Endodermal cell (in vitro differentiated cells): ENCODE measurements at regions not wholly inside any gene's neighbourhood (a gene's known extent, or its start where the extent isn't known, plus 50 kb on each side); places are given as distances from the start of the nearest gene placed in this dataset.
"Not testable (repeated sequence)": the region's sequence is repeated elsewhere in the genome, so short reads cannot be mapped to it uniquely, and the experiment has no call there.

Experiments
- DNase-seq: peaks from one replicate; pipeline ENCODE4 v3.0.0-alpha.2; 2017
- H3K27ac ChIP-seq: 2 replicates; pipeline ENCODE4 v1.5.1; 2013; ENCODE audit warnings: mild to moderate bottlenecking, low read depth, low read length, moderate library complexity
- H3K27me3 ChIP-seq: 2 replicates; pipeline ENCODE4 v1.6.1; 2013; ENCODE audit warnings: mild to moderate bottlenecking, low read length, moderate library complexity; ENCODE audit not compliant: insufficient read depth, control insufficient read depth, poor library complexity, severe bottlenecking
- H3K36me3 ChIP-seq: 2 replicates; pipeline ENCODE4 v1.7.0; 2013; ENCODE audit warnings: mild to moderate bottlenecking, low read length, moderate library complexity; ENCODE audit not compliant: control insufficient read depth, insufficient read depth
- H3K4me1 ChIP-seq: one replicate; pipeline ENCODE4 v1.7.0; 2013; ENCODE audit warnings: low read length; ENCODE audit not compliant: control insufficient read depth, insufficient read depth
- H3K4me3 ChIP-seq: 2 replicates; pipeline ENCODE4 v1.5.1; 2013; ENCODE audit warnings: mild to moderate bottlenecking, low read length, moderate library complexity
- H3K9ac ChIP-seq: 2 replicates; pipeline ENCODE4 v1.6.1; 2013; ENCODE audit warnings: mild to moderate bottlenecking, low read length, moderate library complexity; ENCODE audit not compliant: poor library complexity, severe bottlenecking; ENCODE audit errors: extremely low read depth
- H3K9me3 ChIP-seq: 2 replicates; pipeline ENCODE4 v1.6.1; 2013; ENCODE audit warnings: mild to moderate bottlenecking, low read length, moderate library complexity; ENCODE audit not compliant: control insufficient read depth
- H3K27ac Mint-ChIP-seq: 2 replicates; pipeline ENCODE4 v1.8.0; 2020; ENCODE audit warnings: mixed read lengths
- H3K27me3 Mint-ChIP-seq: 2 replicates; pipeline ENCODE4 v1.8.0; 2021; ENCODE audit warnings: mild to moderate bottlenecking, mixed read lengths; ENCODE audit not compliant: insufficient read depth
- H3K36me3 Mint-ChIP-seq: 2 replicates; pipeline ENCODE4 v1.8.0; 2020; ENCODE audit warnings: low read depth, mixed read lengths
- H3K4me1 Mint-ChIP-seq: 2 replicates; pipeline ENCODE4 v1.8.0; 2020; ENCODE audit warnings: mixed read lengths
- H3K4me3 Mint-ChIP-seq: 2 replicates; pipeline ENCODE4 v1.8.0; 2020; ENCODE audit warnings: mild to moderate bottlenecking, moderate library complexity, mixed read lengths
- H3K9me3 Mint-ChIP-seq: 2 replicates; pipeline ENCODE4 v1.8.0; 2020; ENCODE audit warnings: mild to moderate bottlenecking, mixed read lengths
- WGBS, 2 experiments: methylation state at CpG; one replicate each; pipeline versions ENCODE4 v1.1.5 to v1.1.7; 2013; ENCODE audit warnings: missing lambda C conversion rate in 2 of 2, mixed read lengths in 1 of 2; ENCODE audit not compliant: insufficient coverage in 1 of 2, insufficient read length in 1 of 2; 5-methylcytosine and 5-hydroxymethylcytosine counted together
- TF ChIP-seq, protein P1 (sequence below): fragments of 200-600 bp; sonication (generic); conservative IDR thresholded peaks from 2 replicates; pipeline ENCODE4 v1.5.0; 2021; ENCODE audit warnings: antibody characterized with exemption, mild to moderate bottlenecking

GRCh38 chr5:102099766-102100331 is 196.2 kb downstream of the SLCO4C1 start:
- DNase-seq, result no peak
- 91 to 100% methylated on average over 5 to 9 of the region's 9 CpGs for WGBS, 2 experiments
- no peaks in the 10 kb centered on the region for H3K27me3 Mint-ChIP-seq
- no peak overlapping the region for H3K27ac Mint-ChIP-seq
- no peaks in the 10 kb centered on the region for H3K36me3 ChIP-seq
- no peaks in the 10 kb centered on the region for H3K4me1 ChIP-seq
- no peak overlapping the region for H3K4me3 Mint-ChIP-seq
- H3K36me3 Mint-ChIP-seq, result peaks cover 7% of the 10 kb centered on the region
- no peak overlapping the region for H3K9ac ChIP-seq
- peaks cover 10% of the 10 kb centered on the region for H3K9me3 Mint-ChIP-seq
- H3K27me3 ChIP-seq, result no peaks in the 10 kb centered on the region
- no peaks in the 10 kb centered on the region for H3K9me3 ChIP-seq
- H3K4me1 Mint-ChIP-seq, result no peaks in the 10 kb centered on the region
- no peak overlapping the region for H3K27ac ChIP-seq
- TF ChIP-seq, protein P1, sequence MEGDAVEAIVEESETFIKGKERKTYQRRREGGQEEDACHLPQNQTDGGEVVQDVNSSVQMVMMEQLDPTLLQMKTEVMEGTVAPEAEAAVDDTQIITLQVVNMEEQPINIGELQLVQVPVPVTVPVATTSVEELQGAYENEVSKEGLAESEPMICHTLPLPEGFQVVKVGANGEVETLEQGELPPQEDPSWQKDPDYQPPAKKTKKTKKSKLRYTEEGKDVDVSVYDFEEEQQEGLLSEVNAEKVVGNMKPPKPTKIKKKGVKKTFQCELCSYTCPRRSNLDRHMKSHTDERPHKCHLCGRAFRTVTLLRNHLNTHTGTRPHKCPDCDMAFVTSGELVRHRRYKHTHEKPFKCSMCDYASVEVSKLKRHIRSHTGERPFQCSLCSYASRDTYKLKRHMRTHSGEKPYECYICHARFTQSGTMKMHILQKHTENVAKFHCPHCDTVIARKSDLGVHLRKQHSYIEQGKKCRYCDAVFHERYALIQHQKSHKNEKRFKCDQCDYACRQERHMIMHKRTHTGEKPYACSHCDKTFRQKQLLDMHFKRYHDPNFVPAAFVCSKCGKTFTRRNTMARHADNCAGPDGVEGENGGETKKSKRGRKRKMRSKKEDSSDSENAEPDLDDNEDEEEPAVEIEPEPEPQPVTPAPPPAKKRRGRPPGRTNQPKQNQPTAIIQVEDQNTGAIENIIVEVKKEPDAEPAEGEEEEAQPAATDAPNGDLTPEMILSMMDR, result no peak
- H3K4me3 ChIP-seq, result no peak overlapping the region

DNA sequence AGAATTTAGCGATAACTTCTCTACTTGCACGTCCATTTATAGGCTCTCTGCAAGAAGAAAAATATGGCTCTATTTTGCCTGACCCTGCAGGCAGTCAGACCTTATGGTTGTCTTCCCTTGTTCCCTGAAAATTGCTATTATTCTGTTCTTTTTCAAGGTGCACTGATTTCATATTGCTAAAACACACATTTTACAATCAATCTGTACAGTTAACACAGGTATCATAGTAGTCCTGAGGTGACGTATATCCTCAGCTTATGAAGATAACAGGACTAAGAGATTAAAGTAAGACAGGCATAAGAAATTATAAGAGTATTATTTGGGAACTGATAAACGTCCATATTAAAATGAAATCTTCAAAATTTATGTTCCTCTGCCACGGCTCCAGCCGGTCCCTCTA is 197.0 kb downstream of the SLCO4C1 start:
- not testable (repeated sequence) for DNase-seq, H3K36me3 Mint-ChIP-seq, H3K4me1 ChIP-seq, H3K9me3 ChIP-seq, H3K9me3 Mint-ChIP-seq, H3K27ac ChIP-seq, H3K27ac Mint-ChIP-seq, H3K27me3 Mint-ChIP-seq, H3K27me3 ChIP-seq, H3K4me1 Mint-ChIP-seq, H3K9ac ChIP-seq, H3K4me3 ChIP-seq, H3K4me3 Mint-ChIP-seq, H3K36me3 ChIP-seq
- 91 to 100% methylated on average over 3 to 6 of the region's 6 CpGs for WGBS, 2 experiments

DNA sequence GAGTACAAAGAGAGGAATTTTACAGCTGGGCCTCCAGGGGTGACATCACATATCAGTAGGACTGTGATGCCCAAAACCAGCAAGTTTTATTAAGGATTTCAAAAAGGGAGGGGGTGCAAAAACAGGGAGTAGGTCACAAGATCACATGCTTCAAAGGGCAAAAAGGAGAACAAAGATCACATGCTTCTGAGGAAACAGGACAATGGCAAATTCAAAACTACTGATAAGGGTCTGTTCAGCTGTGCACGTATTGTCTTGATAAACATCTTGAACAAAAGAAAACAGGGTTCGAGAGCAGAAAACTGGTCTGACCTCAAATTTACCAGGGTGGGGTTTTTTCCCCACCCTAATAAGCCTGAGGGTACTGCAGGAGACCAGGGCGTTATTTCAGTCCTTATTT is 197.5 kb downstream of the SLCO4C1 start:
- 87 to 93% methylated on average over 2 to 3 of the region's 3 CpGs for WGBS, 2 experiments
- H3K4me3 ChIP-seq, H3K27ac ChIP-seq, H3K27ac Mint-ChIP-seq, H3K36me3 Mint-ChIP-seq, H3K27me3 Mint-ChIP-seq, H3K9me3 Mint-ChIP-seq, H3K9me3 ChIP-seq, H3K9ac ChIP-seq, H3K36me3 ChIP-seq, H3K27me3 ChIP-seq, H3K4me3 Mint-ChIP-seq, H3K4me1 ChIP-seq, DNase-seq, H3K4me1 Mint-ChIP-seq: not testable (repeated sequence)

- no peak overlapping the region for H3K9ac ChIP-seq
- Mint-ChIP-seq H3K27me3 (no peaks in the 10 kb centered on the region), H3K4me3 (no peak overlapping the region), H3K27ac (no peak overlapping the region), H3K9me3 (peaks cover 12% of the 10 kb centered on the region), H3K36me3 (peaks cover 10% of the 10 kb centered on the region), H3K4me1 (no peaks in the 10 kb centered on the region)
- H3K36me3 ChIP-seq, result no peaks in the 10 kb centered on the region
- H3K27ac ChIP-seq, result no peak overlapping the region
- DNase-seq, result peak; percentile 56
- TF ChIP-seq, protein P1, result peak; percentile 77
- H3K27me3 ChIP-seq, result no peaks in the 10 kb centered on the region
- no peaks in the 10 kb centered on the region for H3K4me1 ChIP-seq
- H3K4me3 ChIP-seq, result no peak overlapping the region
- no peaks in the 10 kb centered on the region for H3K9me3 ChIP-seq
Observed at GRCh38 chr5:102090770-102091169, 205.3 kb downstream of the SLCO4C1 start.
